ENCODE measurements at regions not wholly inside any gene's neighbourhood (a gene's known extent, or its start where the extent isn't known, plus 50 kb on each side); places are given as distances from the start of the nearest gene placed in this dataset.

GRCh38 chr15:70293138-70293537 lies 195.4 kb upstream of the TLE3 start:
- no peak overlapping the region for H3K4me3 ChIP-seq (ENCODE audit: control insufficient read depth, low read depth, low read length)
- no peak for TF ChIP-seq CTCF (IDR thresholded peaks at IDR 0.05; ENCODE audit: control insufficient read depth, insufficient read depth, low read depth, low read length, missing control alignments)
- no peak for DNase-seq (ENCODE audit: low read depth)

- no peak for TF ChIP-seq CTCF (IDR thresholded peaks at IDR 0.05; ENCODE audit: control insufficient read depth, insufficient read depth, low read depth, low read length, missing control alignments)
- no peak for DNase-seq (ENCODE audit: low read depth)
- H3K4me3 ChIP-seq (ENCODE audit: control insufficient read depth, low read depth, low read length), result no peak overlapping the region
These were observed 194.5 kb upstream of the TLE3 start for GRCh38 chr15:70292076-70292760.

GRCh38 chr15:70291305-70292075 lies 193.8 kb upstream of the TLE3 start:
- H3K4me3 ChIP-seq (ENCODE audit: control insufficient read depth, low read depth, low read length), result no peak overlapping the region
- no peak for DNase-seq (ENCODE audit: low read depth)
- no peak for TF ChIP-seq CTCF (IDR thresholded peaks at IDR 0.05; ENCODE audit: control insufficient read depth, insufficient read depth, low read depth, low read length, missing control alignments)

GRCh38 chr15:70290708-70291107 lies 193.0 kb upstream of the TLE3 start:
- no peak overlapping the region for H3K4me3 ChIP-seq (ENCODE audit: control insufficient read depth, low read depth, low read length)
- no peak for DNase-seq (ENCODE audit: low read depth)
- no peak for TF ChIP-seq CTCF (IDR thresholded peaks at IDR 0.05; ENCODE audit: control insufficient read depth, insufficient read depth, low read depth, low read length, missing control alignments)

GRCh38 chr15:70289191-70289955 lies 191.7 kb upstream of the TLE3 start:
- TF ChIP-seq CTCF (IDR thresholded peaks at IDR 0.05; ENCODE audit: control insufficient read depth, insufficient read depth, low read depth, low read length, missing control alignments), result no peak
- no peak overlapping the region for H3K4me3 ChIP-seq (ENCODE audit: control insufficient read depth, low read depth, low read length)
- no peak for DNase-seq (ENCODE audit: low read depth)

GRCh38 chr15:70286113-70286806 lies 188.5 kb upstream of the TLE3 start:
- no peak overlapping the region for H3K4me3 ChIP-seq (ENCODE audit: control insufficient read depth, low read depth, low read length)
- DNase-seq (ENCODE audit: low read depth), result no peak
- TF ChIP-seq CTCF (IDR thresholded peaks at IDR 0.05; ENCODE audit: control insufficient read depth, insufficient read depth, low read depth, low read length, missing control alignments), result no peak

Measured in AG09309 (cell line).